ENCODE measurements at regions not wholly inside any gene's neighbourhood (a gene's known extent, or its start where the extent isn't known, plus 50 kb on each side); places are given as distances from the start of the nearest gene placed in this dataset.
A peak's percentile ranks its signal among the peaks of the same experiment; 100 is the strongest.

- no peak for DNase-seq
Observed at GRCh38 chr7:15985587-15986384, 299.3 kb upstream of the MEOX2 start.

GRCh38 chr7:15977663-15978062 lies 291.2 kb upstream of the MEOX2 start:
- DNase-seq, result no peak

- peak; percentile 4 to 46 for DNase-seq
Observed at GRCh38 chr7:15972862-15973275, 286.4 kb upstream of the MEOX2 start.

GRCh38 chr7:15967551-15967950 lies 281.1 kb upstream of the MEOX2 start:
- no peak for DNase-seq

- no peak for DNase-seq
Observed at GRCh38 chr7:15967121-15967520, 280.6 kb upstream of the MEOX2 start.

- DNase-seq, result no peak
Observed at GRCh38 chr7:15963206-15963605, 276.7 kb upstream of the MEOX2 start.

- DNase-seq, result no peak
Observed at GRCh38 chr7:15954671-15955354, 268.3 kb upstream of the MEOX2 start.

- no peak for DNase-seq
Observed at GRCh38 chr7:15950299-15950698, 263.8 kb upstream of the MEOX2 start.

GRCh38 chr7:15947754-15948153 lies 261.3 kb upstream of the MEOX2 start:
- no peak for DNase-seq

- DNase-seq, result no peak
Observed at GRCh38 chr7:15938115-15938514, 251.6 kb upstream of the MEOX2 start.

GRCh38 chr7:15937571-15937970 lies 251.1 kb upstream of the MEOX2 start:
- DNase-seq, result no peak

GRCh38 chr7:15936991-15937390 lies 250.5 kb upstream of the MEOX2 start:
- DNase-seq, result no peak

GRCh38 chr7:15932318-15932717 lies 245.8 kb upstream of the MEOX2 start:
- no peak for DNase-seq

GRCh38 chr7:15929411-15929810 lies 242.9 kb upstream of the MEOX2 start:
- no peak for DNase-seq

GRCh38 chr7:15925608-15926007 lies 239.1 kb upstream of the MEOX2 start:
- no peak for DNase-seq

GRCh38 chr7:15924910-15925309 lies 238.4 kb upstream of the MEOX2 start:
- no peak for DNase-seq

- no peak for DNase-seq
Observed at GRCh38 chr7:15922002-15922401, 235.5 kb upstream of the MEOX2 start.

- DNase-seq, result no peak
Observed at GRCh38 chr7:15921576-15921975, 235.1 kb upstream of the MEOX2 start.

GRCh38 chr7:15920953-15921352 lies 234.5 kb upstream of the MEOX2 start:
- DNase-seq, result no peak

- no peak for DNase-seq
Observed at GRCh38 chr7:15916681-15917380, 230.3 kb upstream of the MEOX2 start.

GRCh38 chr7:15915686-15916293 lies 229.3 kb upstream of the MEOX2 start:
- no peak for DNase-seq

GRCh38 chr7:15914611-15915010 lies 228.1 kb upstream of the MEOX2 start:
- DNase-seq, result no peak

GRCh38 chr7:15906436-15906835 lies 220.0 kb upstream of the MEOX2 start:
- no peak for DNase-seq
